Omental fat pad (tissue), 3 donors: ENCODE measurements at regions not wholly inside any gene's neighbourhood (a gene's known extent, or its start where the extent isn't known, plus 50 kb on each side); places are given as distances from the start of the nearest gene placed in this dataset.

ENCODE experiments used
- ATAC-seq: fragments of 150-250 bp; one replicate; pipeline ENCODE4 v1.9.1; 2016; ENCODE audit warnings: mild to moderate bottlenecking, moderate library complexity; ENCODE audit not compliant: low FRiP score
- DNase-seq: peaks from one replicate; pipeline ENCODE4 v3.0.0-alpha.2; 2019; ENCODE audit warnings: low spot score
- CTCF ChIP-seq, 3 donors: fragments of 450-650 bp; IDR thresholded peaks; one replicate each; pipeline ENCODE4 v1.5.1; 2016 to 2017; ENCODE audit warnings: antibody characterized with exemption in 3 of 3, mild to moderate bottlenecking in 3 of 3, moderate library complexity in 2 of 3

GRCh38 chr12:93115646-93116045 lies 186.6 kb upstream of the EEA1 start:
- ATAC-seq (no peak), DNase-seq (no peak)
- TF ChIP-seq CTCF (IDR thresholded peaks at IDR 0.05), result no peak

- no peak for ATAC-seq
- no peak for TF ChIP-seq CTCF (IDR thresholded peaks at IDR 0.05)
- no peak for DNase-seq
These were observed 187.5 kb upstream of the EEA1 start for GRCh38 chr12:93116632-93117031.

- no peak for TF ChIP-seq CTCF (IDR thresholded peaks at IDR 0.05)
- DNase-seq, result no peak
- ATAC-seq, result no peak
These were observed 192.8 kb upstream of the EEA1 start for GRCh38 chr12:93121729-93122488.

GRCh38 chr12:93122569-93123091 lies 193.5 kb upstream of the EEA1 start:
- DNase-seq, result no peak
- no peak for TF ChIP-seq CTCF (IDR thresholded peaks at IDR 0.05)
- ATAC-seq, result peak; percentile 68

GRCh38 chr12:93125126-93125525 lies 196.0 kb upstream of the EEA1 start:
- ATAC-seq, result no peak
- TF ChIP-seq CTCF (IDR thresholded peaks at IDR 0.05), result no peak

GRCh38 chr12:93126069-93126474 lies 197.0 kb upstream of the EEA1 start:
- no peak for TF ChIP-seq CTCF (IDR thresholded peaks at IDR 0.05)
- DNase-seq (no peak), ATAC-seq (no peak)

More at GRCh38 chr12:93125126-93125525, 196.0 kb upstream of the EEA1 start:
- no peak for DNase-seq

GRCh38 chr12:93127107-93127560 lies 198.0 kb upstream of the EEA1 start:
- DNase-seq, result no peak
- no peak for ATAC-seq
- no peak for TF ChIP-seq CTCF (IDR thresholded peaks at IDR 0.05)
